ENCODE measurements at regions not wholly inside any gene's neighbourhood (a gene's known extent, or its start where the extent isn't known, plus 50 kb on each side); places are given as distances from the start of the nearest gene placed in this dataset.

GRCh38 chr11:29012507-29012906 lies 904.3 kb downstream of the METTL15 start:
- Histone ChIP-seq H3K9ac (ENCODE audit: low read length) (no peak overlapping the region), H3K4me3 (ENCODE audit: low read length) (no peak overlapping the region), H3K36me3 (ENCODE audit: control insufficient read depth, insufficient read depth, low read length, severe bottlenecking) (no peaks in the 10 kb centered on the region), H3K4me1 (ENCODE audit: control insufficient read depth, insufficient read depth, low read length) (no peaks in the 10 kb centered on the region), H3K9me3 (ENCODE audit: control insufficient read depth, low read length) (no peaks in the 10 kb centered on the region), H3K27me3 (replicated peaks; ENCODE audit: control insufficient read depth, insufficient read depth, low read length) (no peaks in the 10 kb centered on the region)
- DNase-seq (ENCODE audit: low read depth) = no peak

- no peak overlapping the region for H3K9ac ChIP-seq (ENCODE audit: low read length)
- no peaks in the 10 kb centered on the region for H3K36me3 ChIP-seq (ENCODE audit: control insufficient read depth, insufficient read depth, low read length, severe bottlenecking)
These were observed 901.2 kb downstream of the METTL15 start for GRCh38 chr11:29009426-29009825.

GRCh38 chr11:29008481-29008880 lies 900.3 kb downstream of the METTL15 start:
- Histone ChIP-seq H3K4me1 (ENCODE audit: control insufficient read depth, insufficient read depth, low read length) (no peaks in the 10 kb centered on the region), H3K27me3 (replicated peaks; ENCODE audit: control insufficient read depth, insufficient read depth, low read length) (no peaks in the 10 kb centered on the region), H3K9me3 (ENCODE audit: control insufficient read depth, low read length) (no peaks in the 10 kb centered on the region), H3K9ac (ENCODE audit: low read length) (no peak overlapping the region), H3K4me3 (ENCODE audit: low read length) (no peak overlapping the region), H3K36me3 (ENCODE audit: control insufficient read depth, insufficient read depth, low read length, severe bottlenecking) (no peaks in the 10 kb centered on the region)
- no peak for DNase-seq (ENCODE audit: low read depth)

More at GRCh38 chr11:29009426-29009825, 901.2 kb downstream of the METTL15 start:
- Histone ChIP-seq H3K27me3 (replicated peaks; ENCODE audit: control insufficient read depth, insufficient read depth, low read length) (no peaks in the 10 kb centered on the region), H3K9me3 (ENCODE audit: control insufficient read depth, low read length) (no peaks in the 10 kb centered on the region), H3K4me1 (ENCODE audit: control insufficient read depth, insufficient read depth, low read length) (no peaks in the 10 kb centered on the region), H3K4me3 (ENCODE audit: low read length) (no peak overlapping the region)
- DNase-seq (ENCODE audit: low read depth) = peak; percentile 27

GRCh38 chr11:29006668-29007067 lies 898.5 kb downstream of the METTL15 start:
- no peak overlapping the region for H3K9ac ChIP-seq (ENCODE audit: low read length)
- no peaks in the 10 kb centered on the region for H3K9me3 ChIP-seq (ENCODE audit: control insufficient read depth, low read length)
- H3K27me3 ChIP-seq (replicated peaks; ENCODE audit: control insufficient read depth, insufficient read depth, low read length) = no peaks in the 10 kb centered on the region
- no peaks in the 10 kb centered on the region for H3K4me1 ChIP-seq (ENCODE audit: control insufficient read depth, insufficient read depth, low read length)
- H3K36me3 ChIP-seq (ENCODE audit: control insufficient read depth, insufficient read depth, low read length, severe bottlenecking) = no peaks in the 10 kb centered on the region
- H3K4me3 ChIP-seq (ENCODE audit: low read length) = no peak overlapping the region
- no peak for DNase-seq (ENCODE audit: low read depth)

DNA sequence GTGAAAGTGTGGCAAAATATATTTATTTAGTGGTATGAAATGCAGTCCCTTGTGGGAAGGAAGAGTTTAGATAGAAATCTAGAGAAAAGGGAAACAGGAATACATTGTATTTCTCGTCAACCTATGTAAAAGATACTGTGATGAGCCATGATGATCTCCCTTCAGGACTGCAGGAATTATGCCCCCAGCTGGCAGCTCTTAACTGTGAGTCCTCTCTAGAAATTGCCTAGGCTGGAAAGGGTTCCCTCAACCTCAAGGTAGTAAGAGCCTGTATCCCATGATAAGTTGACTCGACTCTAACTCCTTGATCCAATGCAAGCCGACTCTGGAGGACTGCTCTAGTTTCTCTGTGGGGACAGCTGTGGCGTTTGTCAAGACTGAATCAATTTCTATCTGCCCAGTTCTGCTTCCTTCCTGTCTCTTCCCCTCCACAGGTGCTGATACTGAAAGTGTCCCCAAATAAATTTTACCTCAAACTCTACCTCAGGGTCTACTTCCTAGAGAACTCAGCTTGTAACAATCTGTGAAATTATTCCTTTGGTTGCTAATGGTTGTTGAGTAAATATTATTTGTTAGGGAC lies 897.3 kb downstream of the METTL15 start:
- H3K9ac ChIP-seq (ENCODE audit: low read length) = no peak overlapping the region
- no peak for DNase-seq (ENCODE audit: low read depth)
- H3K4me3 ChIP-seq (ENCODE audit: low read length) = no peak overlapping the region
- no peaks in the 10 kb centered on the region for H3K27me3 ChIP-seq (replicated peaks; ENCODE audit: control insufficient read depth, insufficient read depth, low read length)
- H3K4me1 ChIP-seq (ENCODE audit: control insufficient read depth, insufficient read depth, low read length) = no peaks in the 10 kb centered on the region
- H3K9me3 ChIP-seq (ENCODE audit: control insufficient read depth, low read length) = no peaks in the 10 kb centered on the region
- H3K36me3 ChIP-seq (ENCODE audit: control insufficient read depth, insufficient read depth, low read length, severe bottlenecking) = no peaks in the 10 kb centered on the region

GRCh38 chr11:29002816-29003215 lies 894.6 kb downstream of the METTL15 start:
- H3K9me3 ChIP-seq (ENCODE audit: control insufficient read depth, low read length) = no peaks in the 10 kb centered on the region
- H3K4me3 ChIP-seq (ENCODE audit: low read length) = no peak overlapping the region
- no peaks in the 10 kb centered on the region for H3K4me1 ChIP-seq (ENCODE audit: control insufficient read depth, insufficient read depth, low read length)
- no peak overlapping the region for H3K9ac ChIP-seq (ENCODE audit: low read length)
- no peaks in the 10 kb centered on the region for H3K36me3 ChIP-seq (ENCODE audit: control insufficient read depth, insufficient read depth, low read length, severe bottlenecking)
- DNase-seq (ENCODE audit: low read depth) = no peak
- H3K27me3 ChIP-seq (replicated peaks; ENCODE audit: control insufficient read depth, insufficient read depth, low read length) = no peaks in the 10 kb centered on the region

GRCh38 chr11:28999620-29000019 lies 891.4 kb downstream of the METTL15 start:
- no peaks in the 10 kb centered on the region for H3K9me3 ChIP-seq (ENCODE audit: control insufficient read depth, low read length)
- no peaks in the 10 kb centered on the region for H3K27me3 ChIP-seq (replicated peaks; ENCODE audit: control insufficient read depth, insufficient read depth, low read length)
- no peak for DNase-seq (ENCODE audit: low read depth)
- no peak overlapping the region for H3K9ac ChIP-seq (ENCODE audit: low read length)
- H3K36me3 ChIP-seq (ENCODE audit: control insufficient read depth, insufficient read depth, low read length, severe bottlenecking) = no peaks in the 10 kb centered on the region
- no peaks in the 10 kb centered on the region for H3K4me1 ChIP-seq (ENCODE audit: control insufficient read depth, insufficient read depth, low read length)
- no peak overlapping the region for H3K4me3 ChIP-seq (ENCODE audit: low read length)

GRCh38 chr11:28992996-28993395 lies 884.8 kb downstream of the METTL15 start:
- H3K9ac ChIP-seq (ENCODE audit: low read length) = no peak overlapping the region
- H3K9me3 ChIP-seq (ENCODE audit: control insufficient read depth, low read length) = no peaks in the 10 kb centered on the region
- no peaks in the 10 kb centered on the region for H3K27me3 ChIP-seq (replicated peaks; ENCODE audit: control insufficient read depth, insufficient read depth, low read length)
- H3K4me1 ChIP-seq (ENCODE audit: control insufficient read depth, insufficient read depth, low read length) = no peaks in the 10 kb centered on the region
- H3K36me3 ChIP-seq (ENCODE audit: control insufficient read depth, insufficient read depth, low read length, severe bottlenecking) = no peaks in the 10 kb centered on the region
- DNase-seq (ENCODE audit: low read depth) = no peak
- no peak overlapping the region for H3K4me3 ChIP-seq (ENCODE audit: low read length)

DNA sequence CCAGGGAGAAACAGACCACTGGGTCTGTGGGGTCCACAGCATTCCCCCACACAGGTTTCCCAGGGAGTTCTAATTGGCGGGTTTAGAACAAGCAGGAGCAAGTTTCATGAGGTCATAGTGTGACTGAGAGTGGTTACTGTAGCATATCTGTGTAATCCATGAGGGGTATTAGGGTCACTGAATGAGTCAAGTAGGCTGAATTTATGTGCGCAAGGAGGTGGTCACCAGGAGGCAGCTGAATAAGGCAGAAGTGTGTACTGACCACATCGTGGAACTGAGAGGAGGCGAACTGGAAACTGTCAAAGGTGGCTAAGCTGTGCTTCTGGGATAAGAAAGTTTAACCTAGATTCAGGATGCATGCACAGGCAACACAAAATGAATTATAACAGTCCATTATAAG lies 876.0 kb downstream of the METTL15 start:
- no peaks in the 10 kb centered on the region for H3K36me3 ChIP-seq (ENCODE audit: control insufficient read depth, insufficient read depth, low read length, severe bottlenecking)
- no peaks in the 10 kb centered on the region for H3K9me3 ChIP-seq (ENCODE audit: control insufficient read depth, low read length)
- H3K4me3 ChIP-seq (ENCODE audit: low read length) = no peak overlapping the region
- no peak for DNase-seq (ENCODE audit: low read depth)
- H3K27me3 ChIP-seq (replicated peaks; ENCODE audit: control insufficient read depth, insufficient read depth, low read length) = no peaks in the 10 kb centered on the region
- H3K4me1 ChIP-seq (ENCODE audit: control insufficient read depth, insufficient read depth, low read length) = no peaks in the 10 kb centered on the region
- H3K9ac ChIP-seq (ENCODE audit: low read length) = no peak overlapping the region

DNA sequence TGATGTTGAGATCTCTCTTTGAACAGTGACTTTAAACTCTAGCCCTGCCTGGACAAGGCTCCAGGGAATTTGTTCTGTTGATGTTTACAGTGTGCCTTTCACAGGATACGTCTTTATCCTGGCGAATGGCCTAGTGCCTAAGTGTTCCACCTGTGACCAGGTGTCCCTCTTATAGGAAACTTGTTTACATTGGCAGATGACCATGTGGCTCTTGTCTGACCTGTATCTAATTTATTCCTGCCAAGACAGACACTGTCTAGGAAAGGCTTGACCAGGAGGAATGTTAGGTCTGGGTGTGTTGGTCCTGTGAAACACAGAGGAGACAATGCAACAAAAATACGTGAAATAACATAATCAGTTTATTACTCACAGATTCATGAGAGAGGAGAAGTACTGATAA lies 875.6 kb downstream of the METTL15 start:
- no peaks in the 10 kb centered on the region for H3K4me1 ChIP-seq (ENCODE audit: control insufficient read depth, insufficient read depth, low read length)
- H3K27me3 ChIP-seq (replicated peaks; ENCODE audit: control insufficient read depth, insufficient read depth, low read length) = no peaks in the 10 kb centered on the region
- DNase-seq (ENCODE audit: low read depth) = no peak
- no peaks in the 10 kb centered on the region for H3K36me3 ChIP-seq (ENCODE audit: control insufficient read depth, insufficient read depth, low read length, severe bottlenecking)
- no peaks in the 10 kb centered on the region for H3K9me3 ChIP-seq (ENCODE audit: control insufficient read depth, low read length)
- H3K9ac ChIP-seq (ENCODE audit: low read length) = no peak overlapping the region
- H3K4me3 ChIP-seq (ENCODE audit: low read length) = no peak overlapping the region

DNA sequence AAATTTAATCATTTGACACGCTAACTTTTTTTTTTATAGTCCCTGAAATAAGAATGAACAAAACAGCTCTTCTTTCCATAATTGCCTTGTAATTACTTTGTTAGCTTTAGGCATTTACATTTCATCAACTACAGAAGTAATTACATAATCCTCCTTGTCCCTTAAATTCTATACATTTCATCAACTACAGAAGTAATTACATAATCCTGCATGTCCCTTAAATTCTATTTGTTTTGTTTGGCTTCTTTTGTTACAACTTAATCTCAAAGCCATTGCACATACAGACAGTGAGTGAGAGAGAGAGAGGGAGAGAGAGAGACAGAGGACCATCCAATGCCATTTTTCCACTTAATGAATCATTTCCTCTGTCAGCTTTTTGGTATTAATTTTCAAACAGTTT lies 873.2 kb downstream of the METTL15 start:
- Histone ChIP-seq H3K27me3 (replicated peaks; ENCODE audit: control insufficient read depth, insufficient read depth, low read length) (no peaks in the 10 kb centered on the region), H3K9ac (ENCODE audit: low read length) (no peak overlapping the region), H3K4me1 (ENCODE audit: control insufficient read depth, insufficient read depth, low read length) (no peaks in the 10 kb centered on the region), H3K9me3 (ENCODE audit: control insufficient read depth, low read length) (no peaks in the 10 kb centered on the region), H3K36me3 (ENCODE audit: control insufficient read depth, insufficient read depth, low read length, severe bottlenecking) (no peaks in the 10 kb centered on the region), H3K4me3 (ENCODE audit: low read length) (no peak overlapping the region)
- DNase-seq (ENCODE audit: low read depth) = no peak

- no peaks in the 10 kb centered on the region for H3K27me3 ChIP-seq (replicated peaks; ENCODE audit: control insufficient read depth, insufficient read depth, low read length)
- no peaks in the 10 kb centered on the region for H3K9me3 ChIP-seq (ENCODE audit: control insufficient read depth, low read length)
- H3K4me3 ChIP-seq (ENCODE audit: low read length) = no peak overlapping the region
- no peaks in the 10 kb centered on the region for H3K4me1 ChIP-seq (ENCODE audit: control insufficient read depth, insufficient read depth, low read length)
- no peak overlapping the region for H3K9ac ChIP-seq (ENCODE audit: low read length)
- DNase-seq (ENCODE audit: low read depth) = no peak
- H3K36me3 ChIP-seq (ENCODE audit: control insufficient read depth, insufficient read depth, low read length, severe bottlenecking) = no peaks in the 10 kb centered on the region
These were observed 868.6 kb downstream of the METTL15 start for GRCh38 chr11:28976801-28977145.
